ENCODE measurements at regions not wholly inside any gene's neighbourhood (a gene's known extent, or its start where the extent isn't known, plus 50 kb on each side); places are given as distances from the start of the nearest gene placed in this dataset.

DNA sequence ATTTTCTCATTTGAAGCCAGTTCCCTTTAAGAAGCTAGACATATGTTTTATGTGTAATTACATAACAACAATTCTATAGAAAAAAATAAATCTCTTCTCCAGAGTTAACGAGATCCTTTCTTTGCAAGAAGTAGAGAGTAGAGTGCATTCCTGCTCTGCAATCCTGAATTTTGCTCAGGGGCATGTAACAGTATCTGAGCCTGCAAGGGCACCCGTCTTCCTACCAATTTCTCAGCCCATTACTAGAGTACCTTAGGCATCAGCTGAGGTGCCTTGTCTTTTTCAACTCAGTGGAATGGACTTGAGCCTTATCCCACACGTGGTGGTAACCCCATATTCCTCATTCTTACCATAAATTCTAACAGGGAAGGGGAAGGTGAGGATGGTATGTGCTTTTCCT, 205.9 kb downstream of the IKZF2 start:
- no peak for DNase-seq

DNA sequence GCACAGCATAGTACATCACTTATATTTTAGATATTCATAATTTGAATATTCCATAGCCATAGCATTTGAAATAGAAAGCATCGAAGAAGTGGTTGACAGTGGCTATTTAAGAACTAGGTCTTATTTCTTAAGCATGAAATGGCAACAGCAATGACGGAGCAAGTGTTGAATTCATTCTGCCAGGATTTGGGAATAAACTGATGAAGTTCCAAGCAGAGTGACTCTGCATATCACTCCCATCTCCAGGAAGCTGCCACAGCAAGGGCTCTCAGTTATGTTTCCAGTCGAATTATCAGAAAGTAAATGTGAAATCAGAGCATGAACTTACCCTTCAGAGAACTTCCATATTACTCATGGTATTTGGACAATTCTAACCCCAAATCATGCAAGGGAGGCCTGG, 208.1 kb downstream of the IKZF2 start:
- no peak for DNase-seq

DNA sequence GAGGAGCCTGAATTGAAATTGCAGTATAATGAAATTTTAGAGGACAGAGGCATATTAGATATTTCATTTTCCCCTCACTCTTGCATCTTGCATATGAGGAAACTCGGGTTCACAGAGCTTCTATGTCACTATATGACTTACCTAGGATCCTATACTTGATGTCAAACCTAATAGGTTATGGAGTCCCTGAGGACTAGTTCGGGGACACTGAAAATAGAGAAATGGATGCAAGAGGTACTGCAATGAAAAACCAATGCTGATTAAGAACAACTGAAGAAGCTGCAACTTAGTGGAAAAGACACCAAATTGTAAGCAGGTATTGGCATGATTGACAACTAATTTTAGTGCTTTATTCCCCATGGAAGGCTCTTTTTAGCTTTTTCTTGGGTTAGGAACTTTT, 210.1 kb downstream of the IKZF2 start:
- no peak for DNase-seq

DNA sequence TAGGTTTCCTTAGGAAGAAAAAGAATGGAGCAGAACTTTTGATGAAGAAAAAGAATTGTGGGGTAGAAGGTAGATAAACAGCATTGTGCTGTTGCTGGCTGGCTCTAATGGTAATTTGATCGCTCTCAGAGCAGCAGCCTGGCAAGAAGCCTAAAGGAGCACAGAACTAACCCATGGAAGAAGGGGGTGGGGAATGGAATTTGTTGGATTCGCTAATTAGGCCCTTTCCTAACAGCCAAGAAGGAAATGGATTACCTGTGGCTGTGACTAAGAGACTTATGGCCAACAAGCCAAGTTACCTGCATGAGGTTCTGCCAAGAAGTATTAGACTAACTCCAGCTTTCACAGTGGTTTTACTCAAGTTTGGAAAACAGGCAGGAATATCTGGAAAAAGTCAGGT, 210.6 kb downstream of the IKZF2 start:
- peak; percentile 31 for DNase-seq

DNA sequence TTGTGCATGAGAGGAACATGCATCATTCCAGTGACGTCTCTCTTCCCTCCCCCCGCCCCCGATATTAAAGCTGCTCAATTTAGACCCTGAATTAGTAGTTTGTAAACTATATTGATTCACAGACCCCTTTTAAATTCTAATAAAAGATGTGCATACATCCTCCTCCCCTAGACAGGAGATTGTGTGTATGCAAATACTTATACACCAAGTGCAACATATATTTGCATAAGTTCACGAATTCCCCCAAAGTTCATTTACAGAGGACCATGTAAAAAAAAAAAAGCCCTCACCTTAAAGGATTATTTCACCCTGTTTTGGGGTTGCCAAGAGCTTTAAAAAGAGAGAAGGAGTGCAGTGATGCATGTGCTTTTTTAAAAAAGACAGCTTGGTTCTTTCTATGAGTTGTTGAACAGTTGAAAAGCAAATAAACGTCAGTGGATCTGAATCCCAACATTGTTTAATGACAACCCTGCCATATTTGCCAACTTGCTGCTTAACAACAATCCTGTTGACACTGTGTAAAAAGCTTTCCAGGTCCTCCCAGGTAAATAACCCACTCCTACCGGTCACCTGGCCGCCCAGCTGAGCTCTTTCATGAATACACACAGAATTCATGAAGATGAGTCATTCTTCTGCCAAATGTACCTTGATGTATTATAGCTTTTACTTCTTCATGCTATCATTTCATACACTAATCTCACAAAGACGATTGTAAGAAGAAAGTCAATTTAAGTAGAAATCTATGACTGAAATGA, 211.5 kb downstream of the IKZF2 start:
- DNase-seq = no peak

DNA sequence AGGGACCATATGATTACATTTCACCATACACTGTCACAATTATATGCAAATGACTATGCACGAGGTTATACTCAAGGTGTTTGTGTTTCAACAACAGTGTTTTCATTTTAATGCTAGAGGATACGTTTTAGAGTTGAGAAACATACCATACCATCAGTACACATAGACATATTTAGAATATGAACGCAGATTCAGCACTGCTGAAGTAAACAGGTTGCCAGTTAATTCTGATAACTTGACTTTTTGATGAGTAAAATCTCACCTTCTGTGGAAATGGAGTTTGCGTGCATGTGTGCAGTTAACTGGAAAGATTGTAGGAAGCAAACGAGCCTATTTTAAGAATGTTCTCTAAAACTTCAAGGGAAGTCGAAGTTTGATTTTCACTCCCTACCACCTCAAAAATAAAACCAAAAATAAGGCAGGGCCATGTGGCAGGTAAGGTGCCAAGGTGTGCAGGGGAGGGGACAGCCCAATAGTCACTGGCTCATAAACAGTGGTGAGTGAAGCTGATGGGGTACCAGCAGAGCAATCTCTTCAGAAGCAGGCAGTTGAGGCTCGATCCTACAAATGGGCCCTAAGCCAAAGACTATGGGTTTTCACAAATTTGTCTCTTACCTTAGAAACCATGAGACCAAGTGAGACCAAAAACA, 213.1 kb downstream of the IKZF2 start:
- no peak for DNase-seq

DNA sequence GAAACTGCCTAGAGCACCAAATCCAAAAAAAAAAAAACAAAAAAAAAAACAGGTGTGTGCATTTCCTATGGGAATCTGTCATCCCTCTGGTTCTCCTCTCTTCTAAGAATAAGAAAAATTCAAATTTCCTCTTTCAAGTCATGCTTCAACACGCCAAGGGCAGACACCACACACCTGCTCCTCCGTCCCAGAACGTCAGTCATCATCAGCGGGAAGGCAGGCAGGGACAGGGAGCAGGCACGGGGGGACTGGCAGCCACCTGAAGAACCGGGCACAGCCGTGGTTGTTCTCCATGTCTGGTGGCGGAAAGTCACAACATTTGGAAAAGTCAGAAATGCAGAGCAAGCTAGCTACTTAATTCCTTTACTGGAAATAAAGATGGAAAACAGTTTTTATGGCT, 214.8 kb downstream of the IKZF2 start:
- no peak for DNase-seq

DNA sequence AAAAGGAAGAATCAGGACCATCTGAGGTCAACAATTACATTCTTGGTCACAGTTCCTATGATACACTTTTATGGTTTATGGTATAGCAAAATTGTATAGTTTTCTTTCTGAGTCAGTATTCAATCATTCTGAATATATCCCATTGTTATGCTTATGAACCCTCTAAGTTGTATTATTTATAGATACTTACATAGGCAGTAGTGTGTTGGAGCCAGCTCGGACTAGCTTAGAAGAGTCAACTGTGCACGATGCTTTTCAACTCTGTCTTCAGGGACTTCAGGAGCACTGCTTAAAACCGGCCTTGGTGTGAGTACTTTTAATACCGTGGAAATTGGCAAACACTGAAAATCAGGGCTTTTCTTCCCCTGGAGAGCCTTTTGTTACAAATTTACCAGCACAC, 215.7 kb downstream of the IKZF2 start:
- DNase-seq = no peak

DNA sequence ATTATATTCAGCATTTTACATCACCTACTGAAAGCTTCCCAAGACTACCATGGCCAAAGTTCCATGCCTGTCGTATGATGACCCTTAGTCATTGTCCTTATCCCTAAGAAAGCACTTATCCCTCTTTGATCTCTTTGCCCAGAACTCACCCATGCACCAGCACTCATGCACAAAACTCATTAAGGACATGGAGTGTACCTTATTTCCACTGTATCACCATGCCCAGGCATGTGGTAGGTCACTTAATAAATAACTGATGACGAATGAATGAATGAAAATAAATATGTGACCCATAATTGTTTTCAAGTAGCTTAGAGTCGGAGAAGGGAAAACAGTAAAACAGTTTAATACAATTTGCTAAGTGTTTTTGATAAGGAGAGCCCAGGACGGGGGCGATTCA, 220.1 kb downstream of the IKZF2 start:
- DNase-seq = no peak

DNA sequence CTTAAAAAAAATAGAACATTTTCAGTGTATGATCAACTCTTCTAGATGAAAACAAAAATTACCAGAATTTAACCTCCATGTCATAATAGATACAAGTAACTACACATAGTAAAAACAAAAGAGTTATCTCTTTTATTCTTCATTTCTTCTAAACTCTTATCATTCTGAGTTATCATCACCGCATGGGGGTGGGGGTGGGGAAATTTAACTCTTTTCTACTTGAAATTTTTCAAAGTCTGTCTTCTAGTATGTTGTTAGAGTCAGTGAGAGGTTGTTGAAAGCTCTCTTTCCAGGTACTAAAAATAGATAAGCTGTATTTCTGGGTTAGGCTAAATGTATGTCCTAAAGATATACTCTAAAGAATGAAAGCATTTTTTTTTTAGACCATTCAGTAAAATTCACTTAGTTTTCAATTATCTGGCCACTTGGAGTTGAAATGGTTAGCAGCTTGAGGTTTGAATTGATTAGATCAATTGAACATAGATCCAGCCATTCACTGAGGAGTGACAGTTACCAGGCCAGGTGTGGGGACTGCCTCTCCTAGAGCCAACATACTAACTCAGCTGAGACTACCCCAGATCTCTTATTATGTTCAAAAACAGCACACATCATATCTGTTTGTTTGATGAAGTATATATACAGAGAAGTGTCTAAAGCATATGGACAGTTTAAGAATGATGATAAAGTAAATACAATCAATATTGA, 220.7 kb downstream of the IKZF2 start:
- DNase-seq = no peak

DNA sequence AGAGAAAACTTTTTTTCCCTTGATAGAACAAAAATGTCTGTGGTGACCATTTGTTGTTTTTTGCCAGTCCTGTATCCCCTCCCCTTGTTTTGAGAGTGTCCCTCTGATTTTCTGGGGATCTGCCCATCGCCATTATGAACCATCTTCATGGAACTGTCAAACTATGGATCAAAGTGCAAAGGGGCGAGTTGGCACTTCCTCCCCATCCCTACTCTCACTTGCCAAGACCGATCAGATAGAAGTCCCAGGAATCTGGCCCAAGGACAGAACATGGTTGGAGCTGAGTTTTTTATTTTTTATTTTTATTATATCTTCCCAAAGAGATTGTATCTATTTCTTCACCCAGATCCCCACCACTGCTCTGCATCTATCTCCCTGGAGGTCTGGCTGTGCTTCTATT, 221.4 kb downstream of the IKZF2 start:
- no peak for DNase-seq

DNA sequence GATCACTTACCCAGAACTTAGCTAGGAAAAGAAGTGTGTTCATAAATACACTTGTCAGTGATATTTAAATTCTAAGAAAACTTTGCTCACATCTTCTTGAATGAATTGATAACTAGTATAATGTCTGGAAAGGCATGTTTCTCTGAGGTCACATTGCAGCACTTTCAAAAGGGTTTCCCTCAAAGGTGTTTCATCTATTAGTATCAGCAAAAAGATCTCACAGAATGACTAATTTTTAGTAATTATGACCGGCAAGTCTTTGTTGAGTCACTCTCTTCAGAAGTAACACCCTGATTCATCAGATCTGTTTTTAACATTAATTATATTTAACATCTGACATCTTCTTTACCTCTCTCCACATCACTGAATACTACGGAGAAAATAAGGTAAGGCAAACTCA, 222.3 kb downstream of the IKZF2 start:
- no peak for DNase-seq

DNA sequence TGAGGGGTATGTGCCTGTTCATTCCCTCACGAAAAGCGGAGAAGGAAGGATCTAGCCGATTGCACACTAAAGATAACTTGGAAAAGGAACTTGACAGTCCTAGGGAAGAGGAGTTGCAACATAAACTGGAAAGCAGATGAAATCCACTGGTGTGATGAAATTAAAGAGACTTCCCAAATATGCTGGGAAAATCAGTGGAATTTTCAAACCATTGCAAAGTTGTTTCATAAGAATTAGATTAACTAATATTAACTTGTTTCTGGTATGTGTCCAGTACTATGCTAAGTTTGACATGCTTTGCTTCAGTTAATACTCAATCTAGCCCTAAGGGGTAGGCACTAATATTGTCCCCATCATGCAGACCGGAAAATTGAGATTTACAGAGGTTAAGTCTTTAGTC, 222.7 kb downstream of the IKZF2 start:
- peak; percentile 34 for DNase-seq

DNA sequence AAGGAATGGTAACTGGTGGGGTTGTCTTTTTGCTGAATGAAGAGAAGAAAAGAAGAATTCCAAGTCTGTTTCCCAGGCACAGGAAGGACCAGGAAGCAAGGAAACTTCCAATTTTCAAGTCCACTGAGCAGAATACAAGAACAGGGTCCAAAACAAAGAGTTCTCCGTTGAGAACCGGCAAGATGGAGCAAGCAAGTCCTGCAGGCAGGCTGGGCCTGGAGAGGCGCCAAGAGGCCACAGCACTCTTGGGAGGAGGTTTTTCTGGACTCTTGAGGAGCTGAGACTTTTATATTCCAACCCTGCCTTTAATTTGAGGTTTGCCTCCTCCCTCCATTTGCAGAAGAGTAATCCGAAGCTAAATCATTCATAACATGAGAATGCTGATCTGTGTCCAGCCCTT, 224.5 kb downstream of the IKZF2 start:
- no peak for DNase-seq

DNA sequence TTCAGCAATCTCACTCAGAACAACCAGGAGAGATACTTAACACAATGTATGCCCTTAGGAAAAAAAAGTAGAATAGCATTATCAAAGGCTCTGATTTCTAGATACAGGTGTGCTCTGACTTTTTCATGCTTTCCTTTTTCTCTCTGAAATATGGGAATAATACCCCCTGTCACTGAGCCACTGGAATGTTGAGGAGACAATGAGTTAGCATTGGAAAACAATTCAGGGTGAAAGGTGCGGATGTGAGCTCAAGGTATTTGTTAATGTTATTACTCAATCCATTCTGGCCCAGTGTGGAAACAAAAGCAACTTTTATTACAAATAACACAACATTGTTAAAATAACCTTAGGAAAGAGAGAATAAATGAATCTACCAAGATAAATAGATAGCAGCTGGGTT, 228.0 kb downstream of the IKZF2 start:
- DNase-seq = no peak

DNA sequence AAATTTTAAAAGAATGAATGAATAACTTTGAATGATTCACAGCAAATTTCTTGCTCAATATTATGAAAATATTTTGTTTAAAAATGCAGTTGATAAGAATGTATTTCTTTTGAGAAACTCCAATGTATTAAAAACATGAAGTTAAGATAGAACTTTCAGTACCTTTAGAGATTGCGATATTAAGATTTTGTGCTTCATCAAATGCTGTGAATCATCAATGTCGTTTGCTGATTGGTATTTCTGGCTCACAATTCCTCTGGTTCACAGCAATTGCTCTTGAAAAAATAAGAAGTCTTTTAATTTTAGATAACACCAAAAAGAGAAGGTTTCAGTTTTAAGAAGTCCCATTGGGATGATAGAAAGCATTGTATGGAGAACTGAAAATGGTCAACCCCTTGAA, 228.7 kb downstream of the IKZF2 start:
- DNase-seq = no peak

DNA sequence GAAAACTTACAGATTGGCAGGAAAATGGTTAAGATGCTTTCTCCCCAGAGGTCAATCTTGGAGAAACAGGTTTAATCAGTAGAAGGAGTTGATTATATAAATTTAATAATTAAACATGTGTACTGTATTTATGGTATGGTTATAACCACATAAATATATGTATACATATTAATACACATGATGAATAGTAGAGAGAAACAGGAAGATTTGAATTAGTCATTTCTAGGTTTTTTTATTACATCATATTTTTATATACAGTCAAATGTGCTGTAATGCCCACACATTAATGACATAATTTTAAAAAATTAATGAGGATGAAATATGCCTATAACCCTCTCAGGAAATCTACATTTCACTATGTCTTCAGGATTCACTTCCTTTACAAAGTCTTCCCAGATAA, 229.7 kb downstream of the IKZF2 start:
- DNase-seq = no peak

DNA sequence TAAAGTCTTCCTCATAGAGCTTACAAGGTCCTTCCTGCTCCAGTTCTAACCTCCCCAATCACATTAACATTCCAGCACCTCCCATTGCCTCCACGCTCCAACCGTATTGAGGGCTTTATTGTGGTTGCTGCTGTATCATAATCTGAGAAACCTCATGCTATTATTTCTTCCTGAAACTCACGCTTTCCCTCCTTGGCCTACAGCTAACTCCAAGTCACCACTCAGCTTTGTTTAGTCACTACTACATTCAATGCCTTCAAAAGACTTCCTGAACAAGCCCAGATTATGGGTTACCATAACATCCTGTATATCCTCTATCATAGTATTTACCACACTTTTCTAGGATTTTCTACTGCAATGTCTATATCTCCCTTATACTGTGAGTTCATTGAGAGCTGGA, 230.4 kb downstream of the IKZF2 start:
- no peak for DNase-seq

DNA sequence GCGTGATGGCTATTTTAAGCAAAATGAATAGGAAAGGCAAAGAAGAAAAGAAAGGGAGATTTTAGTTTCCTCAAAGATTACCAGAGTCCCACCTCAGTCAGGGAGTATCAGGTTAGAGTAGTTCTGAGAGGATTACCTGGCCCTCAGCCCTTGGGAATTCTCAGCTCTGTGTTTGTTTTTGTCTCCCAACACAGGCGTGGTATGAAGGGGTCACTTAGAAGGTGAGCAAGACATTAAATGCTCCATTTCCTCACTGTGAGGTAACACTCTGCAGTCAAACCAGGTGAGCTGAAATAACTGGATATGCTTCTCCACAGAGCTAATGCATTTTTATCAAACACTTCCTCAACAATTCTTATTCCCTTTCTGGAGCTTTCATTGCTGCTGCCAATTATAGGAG, 232.2 kb downstream of the IKZF2 start:
- no peak for DNase-seq

DNA sequence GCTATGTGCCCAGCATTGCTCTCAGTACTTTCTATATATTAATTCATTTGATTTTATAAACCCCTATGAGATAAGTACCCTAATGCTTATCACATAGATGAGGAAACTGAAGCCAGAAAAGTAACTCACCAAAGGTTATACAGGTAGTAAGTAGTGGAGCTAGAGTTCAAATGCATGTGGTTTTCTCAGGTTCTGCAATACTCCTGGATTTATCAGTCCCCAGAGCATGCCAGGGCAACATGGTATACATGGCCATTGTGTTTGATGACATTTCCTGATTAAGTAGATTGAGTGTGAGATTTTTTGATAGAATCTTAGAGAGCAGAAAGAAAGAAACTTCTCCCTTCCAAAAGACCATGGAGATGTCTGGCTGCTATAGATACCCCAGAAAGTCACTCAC, 233.1 kb downstream of the IKZF2 start:
- DNase-seq = no peak

DNA sequence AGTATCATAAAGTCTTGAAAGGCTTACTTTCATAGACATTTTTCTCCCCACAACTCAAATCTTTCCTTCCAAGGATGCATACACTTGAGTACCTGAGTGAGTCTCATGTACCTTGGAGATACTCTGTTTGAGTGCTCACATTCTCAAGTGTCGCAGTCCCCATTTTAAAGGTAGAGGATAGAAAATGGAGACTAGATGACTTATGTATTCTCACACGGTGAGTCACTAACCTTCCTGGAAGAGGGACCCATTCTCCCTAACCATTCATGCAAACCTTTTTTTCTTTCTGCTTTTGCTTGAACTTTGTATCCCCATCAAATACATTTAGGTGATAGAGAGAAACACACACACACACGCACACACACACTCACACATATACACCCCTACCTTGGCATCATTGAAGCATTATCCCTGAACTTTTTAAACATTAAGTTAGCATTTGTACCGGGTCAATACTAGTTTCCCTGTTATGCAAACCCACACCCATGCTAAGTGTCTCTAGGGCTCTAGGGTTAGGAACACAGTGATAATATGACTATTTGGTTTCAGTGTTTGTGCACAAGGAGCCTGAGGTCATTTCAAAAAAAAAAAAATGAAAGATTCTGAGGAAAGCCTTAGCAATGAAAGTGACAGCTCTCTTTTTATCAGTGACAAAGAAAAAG, 236.2 kb downstream of the IKZF2 start:
- DNase-seq = no peak

DNA sequence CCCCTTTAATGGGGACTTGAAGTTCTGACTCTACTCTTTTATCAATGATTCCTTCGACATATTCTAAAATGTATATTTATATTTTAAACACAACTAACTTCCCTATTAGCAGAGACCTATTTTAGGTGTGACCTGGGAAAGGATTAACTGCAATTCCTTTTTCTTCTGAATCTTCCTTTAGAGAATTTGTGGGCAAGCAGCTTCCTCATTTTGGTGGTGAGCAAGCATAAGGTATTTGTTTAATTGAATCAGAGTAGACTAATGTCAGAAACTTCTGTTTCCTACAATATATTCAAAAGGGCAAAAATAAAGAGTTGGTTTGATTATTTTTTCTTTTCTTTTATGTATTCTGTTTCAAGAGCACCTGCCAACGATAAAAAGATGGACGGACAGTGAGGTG, 237.0 kb downstream of the IKZF2 start:
- no peak for DNase-seq

DNA sequence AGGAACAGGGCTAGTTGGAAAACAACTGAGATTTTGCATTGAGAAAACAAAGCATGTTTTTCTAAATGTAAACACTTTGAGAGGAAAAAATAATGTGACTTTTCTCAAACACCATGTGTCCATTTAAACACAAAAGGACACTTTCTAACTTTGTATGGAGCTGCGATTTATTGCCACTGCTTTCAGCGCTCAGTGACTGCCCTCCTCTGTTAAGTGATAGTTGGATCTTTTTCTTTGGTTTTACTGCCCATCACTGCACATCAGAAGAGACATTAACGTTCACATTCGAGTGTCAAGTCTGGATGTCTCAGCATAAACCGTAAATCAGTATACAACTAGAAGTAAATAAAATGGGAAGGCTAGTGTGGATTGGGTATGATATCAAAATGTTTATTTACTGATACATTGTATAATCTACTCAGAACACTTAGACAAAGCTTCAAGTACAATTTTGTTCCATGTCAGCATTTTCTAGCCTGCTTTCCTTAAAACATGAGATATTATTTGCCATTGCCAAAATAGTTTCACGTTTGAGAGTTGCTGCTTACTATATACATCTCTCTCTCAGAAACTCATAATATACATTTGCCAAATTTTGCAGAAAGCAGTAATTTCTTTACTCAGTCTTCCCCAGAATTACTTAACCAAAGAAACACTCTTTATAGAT, 237.6 kb downstream of the IKZF2 start:
- DNase-seq = no peak
